Brain microvascular endothelial cell (primary cell): ENCODE measurements at regions not wholly inside any gene's neighbourhood (a gene's known extent, or its start where the extent isn't known, plus 50 kb on each side); places are given as distances from the start of the nearest gene placed in this dataset.
"Not testable (repeated sequence)": the region's sequence is repeated elsewhere in the genome, so short reads cannot be mapped to it uniquely, and the experiment has no call there.

Experiments used
- DNase-seq: peaks from one replicate; pipeline ENCODE4 v3.0.0-alpha.2; 2020
- H3K27ac ChIP-seq: fragments of 250-450 bp; sonication (Bioruptor Pico); 2 replicates; pipeline ENCODE4 v1.5.1; 2020; ENCODE audit warnings: mild to moderate bottlenecking, moderate library complexity
- H3K27me3 ChIP-seq: fragments of 250-450 bp; sonication (Bioruptor Pico); replicated peaks from 2 replicates; pipeline ENCODE4 v1.5.1; 2020; ENCODE audit warnings: mild to moderate bottlenecking
- H3K36me3 ChIP-seq: fragments of 250-450 bp; sonication (Bioruptor Pico); replicated peaks from 2 replicates; pipeline ENCODE4 v1.5.1; 2020; ENCODE audit warnings: mild to moderate bottlenecking
- H3K4me3 ChIP-seq: 2 replicates; pipeline ENCODE4 v1.5.1; 2011; ENCODE audit warnings: low read depth, mild to moderate bottlenecking, control low read depth, low read length, moderate library complexity
- in situ Hi-C: cut with HindIII; loops from 2 replicates; pipeline ENCODE4 v1.10.0; 2017; ENCODE audit warnings: low sequenced_read_pairs, low pct_ligation_motif_present
- TF ChIP-seq, protein P1 (sequence below): IDR thresholded peaks from 2 replicates; pipeline ENCODE4 v1.5.1; 2011; ENCODE audit warnings: low read depth, mild to moderate bottlenecking, moderate library complexity, low read length, control low read depth, inconsistent platforms; ENCODE audit errors: missing control alignments

DNA sequence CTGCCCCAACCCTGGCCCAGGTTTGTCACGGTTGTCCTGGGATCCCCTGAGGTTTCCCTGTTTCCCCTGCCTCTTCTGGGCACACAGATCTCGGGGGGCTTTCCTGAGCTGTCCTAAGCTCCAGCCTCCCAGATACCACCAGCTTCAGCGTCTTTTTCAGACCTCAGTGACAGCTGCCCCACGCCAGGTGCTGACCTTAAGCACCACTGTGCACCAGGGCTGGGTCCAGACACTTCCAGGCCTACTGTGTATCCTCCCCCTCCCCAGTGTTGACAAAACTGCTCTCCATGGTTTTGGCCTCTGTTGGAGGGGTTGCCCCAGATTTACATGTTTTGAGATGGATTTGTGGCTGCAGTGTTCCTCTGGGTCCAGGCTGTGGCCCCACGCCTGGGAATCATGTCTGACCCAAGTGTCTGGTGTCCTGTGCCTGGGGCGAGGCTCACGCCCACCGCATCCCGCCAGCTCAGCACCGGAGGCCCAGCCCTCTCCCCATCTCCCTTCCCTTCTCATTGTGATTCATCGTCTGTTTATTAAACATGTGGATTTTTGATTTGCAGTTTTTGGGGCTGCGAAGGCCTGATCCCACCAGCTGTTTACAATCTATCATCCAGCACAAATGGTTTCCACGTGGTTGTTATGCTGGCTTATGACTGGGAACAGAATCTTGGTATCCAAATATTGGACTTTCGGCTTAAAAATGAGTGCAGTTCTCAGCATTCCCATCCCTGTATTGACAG lies 82.1 kb downstream of the METRNL start:
- in situ Hi-C loops = no loop called here
- no peak for DNase-seq
- H3K4me3 ChIP-seq = no peak overlapping the region
- H3K27me3 ChIP-seq = peaks cover 3% of the 10 kb centered on the region
- TF ChIP-seq, protein P1, sequence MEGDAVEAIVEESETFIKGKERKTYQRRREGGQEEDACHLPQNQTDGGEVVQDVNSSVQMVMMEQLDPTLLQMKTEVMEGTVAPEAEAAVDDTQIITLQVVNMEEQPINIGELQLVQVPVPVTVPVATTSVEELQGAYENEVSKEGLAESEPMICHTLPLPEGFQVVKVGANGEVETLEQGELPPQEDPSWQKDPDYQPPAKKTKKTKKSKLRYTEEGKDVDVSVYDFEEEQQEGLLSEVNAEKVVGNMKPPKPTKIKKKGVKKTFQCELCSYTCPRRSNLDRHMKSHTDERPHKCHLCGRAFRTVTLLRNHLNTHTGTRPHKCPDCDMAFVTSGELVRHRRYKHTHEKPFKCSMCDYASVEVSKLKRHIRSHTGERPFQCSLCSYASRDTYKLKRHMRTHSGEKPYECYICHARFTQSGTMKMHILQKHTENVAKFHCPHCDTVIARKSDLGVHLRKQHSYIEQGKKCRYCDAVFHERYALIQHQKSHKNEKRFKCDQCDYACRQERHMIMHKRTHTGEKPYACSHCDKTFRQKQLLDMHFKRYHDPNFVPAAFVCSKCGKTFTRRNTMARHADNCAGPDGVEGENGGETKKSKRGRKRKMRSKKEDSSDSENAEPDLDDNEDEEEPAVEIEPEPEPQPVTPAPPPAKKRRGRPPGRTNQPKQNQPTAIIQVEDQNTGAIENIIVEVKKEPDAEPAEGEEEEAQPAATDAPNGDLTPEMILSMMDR = no peak
- no peak overlapping the region for H3K27ac ChIP-seq
- H3K36me3 ChIP-seq = no peaks in the 10 kb centered on the region

DNA sequence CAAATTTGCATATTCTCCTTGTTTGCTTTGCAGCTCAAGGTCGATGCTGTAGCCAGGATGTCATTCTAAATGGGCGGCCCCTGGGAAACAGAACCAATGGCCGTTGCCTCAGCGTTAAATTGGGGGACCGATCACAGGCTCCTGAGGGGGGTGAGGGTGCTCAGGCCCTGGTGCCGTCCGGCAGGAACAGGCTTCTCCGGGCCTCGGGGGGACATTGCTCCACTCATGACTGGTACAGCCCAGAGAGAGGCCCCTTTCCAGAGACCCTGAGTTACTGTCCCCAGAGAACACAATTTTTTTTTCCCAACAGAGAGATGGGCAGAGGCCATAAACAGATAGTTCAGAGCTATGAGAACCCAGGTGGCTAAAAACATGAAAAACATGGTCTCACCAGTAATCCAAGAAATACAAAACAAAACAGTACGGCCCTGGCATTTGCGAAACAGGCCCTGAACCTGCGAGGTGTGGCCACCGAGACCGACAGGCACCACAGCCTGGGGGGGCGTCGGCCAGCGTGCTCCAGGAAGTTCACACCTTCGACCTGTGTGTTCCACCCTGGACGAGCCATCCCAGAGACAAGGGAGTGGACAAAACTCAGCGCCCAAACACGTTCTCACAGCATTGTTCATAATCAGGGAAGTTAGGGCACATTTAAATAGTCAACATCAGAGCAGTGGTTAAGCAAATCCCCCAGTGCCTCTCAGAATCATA lies 82.8 kb downstream of the METRNL start:
- Histone ChIP-seq H3K27ac (no peak overlapping the region), H3K27me3 (peaks cover 3% of the 10 kb centered on the region), H3K36me3 (no peaks in the 10 kb centered on the region), H3K4me3 (no peak overlapping the region)
- TF ChIP-seq, protein P1 = no peak
- in situ Hi-C loops = no loop called here
- no peak for DNase-seq

DNA sequence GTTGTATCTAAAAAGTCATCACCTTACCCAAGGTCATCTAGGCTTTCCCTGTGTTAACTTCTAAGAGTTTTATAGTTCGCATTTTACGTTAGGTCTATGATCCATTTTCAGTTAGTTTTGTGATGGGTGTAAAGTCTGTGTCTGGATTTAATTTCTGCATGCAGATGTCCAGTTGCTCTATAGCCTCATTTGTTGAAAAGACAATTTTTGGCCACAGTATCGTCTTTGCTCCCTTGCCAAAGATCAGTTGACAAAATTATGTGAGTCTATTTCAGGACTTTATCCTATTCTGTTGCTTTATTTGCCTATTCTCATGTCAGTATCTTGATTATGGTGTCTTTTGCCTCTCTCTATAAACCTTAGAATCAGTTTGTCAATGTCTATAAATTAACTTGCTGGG lies 85.1 kb downstream of the METRNL start:
- no peak for DNase-seq
- no peak overlapping the region for H3K27ac ChIP-seq
- H3K27me3 ChIP-seq = peaks cover 3% of the 10 kb centered on the region
- in situ Hi-C loops = no loop called here
- H3K4me3 ChIP-seq = no peak overlapping the region
- H3K36me3 ChIP-seq = no peaks in the 10 kb centered on the region
- TF ChIP-seq, protein P1 = no peak

DNA sequence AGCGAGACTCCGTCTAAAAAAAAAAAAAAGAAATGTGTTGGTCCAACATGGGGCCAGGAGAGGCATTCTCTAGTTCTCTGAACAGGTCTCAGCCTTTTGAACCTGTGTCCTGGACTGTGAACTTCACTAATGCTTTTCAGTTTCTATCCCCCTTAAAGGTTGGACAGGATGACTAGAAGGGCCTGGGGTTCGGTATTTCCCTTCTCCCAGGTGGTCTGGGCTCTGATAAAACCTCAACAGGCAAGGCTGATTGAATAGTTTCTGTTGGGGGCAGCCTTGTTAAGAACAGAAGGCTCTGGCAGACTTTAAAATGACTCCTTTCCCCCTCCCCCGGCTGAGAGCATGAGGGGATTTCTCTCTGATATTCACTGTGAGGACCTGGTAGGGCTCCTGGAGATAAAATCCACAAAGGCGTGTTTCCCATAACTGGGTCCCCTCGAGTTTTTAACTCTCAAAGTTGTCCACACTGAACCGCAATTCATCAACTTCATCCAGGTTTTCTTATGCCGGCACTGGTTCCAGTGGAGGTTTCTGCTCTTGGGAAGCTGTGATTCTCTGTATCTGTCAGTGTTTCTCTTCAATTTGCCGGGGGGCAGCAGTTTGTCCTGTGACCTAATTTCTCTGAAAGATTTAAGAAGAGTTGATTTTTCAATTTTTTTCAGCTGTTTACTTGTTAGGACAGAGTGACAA lies 91.3 kb downstream of the METRNL start:
- Histone ChIP-seq H3K36me3 (no peaks in the 10 kb centered on the region), H3K27me3 (no peaks in the 10 kb centered on the region), H3K27ac (no peak overlapping the region), H3K4me3 (no peak overlapping the region)
- in situ Hi-C loops = no loop called here
- TF ChIP-seq, protein P1 = no peak
- DNase-seq = no peak

DNA sequence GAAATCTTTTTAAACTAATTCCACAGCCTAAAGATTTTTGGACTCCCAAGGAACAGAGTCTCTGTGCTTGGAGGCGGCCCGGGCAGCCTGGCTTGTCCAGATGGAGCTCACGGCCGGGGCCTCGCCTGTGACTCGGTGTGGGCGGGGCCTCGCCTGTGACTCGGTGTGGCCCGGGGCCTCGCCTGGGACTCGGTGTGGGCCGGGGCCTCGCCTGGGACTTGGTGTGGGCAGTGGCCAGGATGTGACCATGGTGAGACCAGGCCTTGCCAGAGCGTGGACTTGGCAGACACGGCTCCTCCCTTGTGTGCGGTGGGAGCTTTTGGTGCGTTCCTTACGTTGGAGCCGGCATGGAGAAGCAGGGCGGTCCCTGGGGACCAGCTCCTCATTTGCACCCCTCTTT lies 92.3 kb downstream of the METRNL start:
- Histone ChIP-seq H3K27me3 (no peaks in the 10 kb centered on the region), H3K27ac (no peak overlapping the region), H3K4me3 (no peak overlapping the region), H3K36me3 (no peaks in the 10 kb centered on the region)
- in situ Hi-C loops = no loop called here
- TF ChIP-seq, protein P1 = no peak
- DNase-seq = no peak

DNA sequence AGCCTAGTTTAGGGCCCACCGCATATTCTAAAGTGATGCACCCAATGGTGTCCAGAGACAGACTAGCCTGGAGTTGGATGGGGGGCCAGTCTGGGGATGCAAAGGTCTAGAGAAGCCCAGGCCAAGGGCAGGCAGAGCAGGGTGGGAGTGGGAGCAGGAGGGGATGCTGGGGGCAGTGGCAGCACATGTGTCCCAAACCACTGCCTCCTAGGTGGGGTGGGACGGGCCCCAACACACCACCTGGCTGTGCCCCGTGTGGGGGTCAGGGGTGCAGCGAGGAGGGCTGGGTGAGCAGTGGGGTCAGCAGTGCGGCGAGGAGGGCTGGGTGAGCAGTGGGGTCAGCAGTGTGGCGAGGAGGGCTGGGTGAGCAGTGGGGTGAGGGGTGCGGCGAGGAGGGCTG lies 92.7 kb downstream of the METRNL start:
- in situ Hi-C loops, H3K27ac ChIP-seq, H3K27me3 ChIP-seq, H3K36me3 ChIP-seq, H3K4me3 ChIP-seq, DNase-seq: not testable (repeated sequence)

DNA sequence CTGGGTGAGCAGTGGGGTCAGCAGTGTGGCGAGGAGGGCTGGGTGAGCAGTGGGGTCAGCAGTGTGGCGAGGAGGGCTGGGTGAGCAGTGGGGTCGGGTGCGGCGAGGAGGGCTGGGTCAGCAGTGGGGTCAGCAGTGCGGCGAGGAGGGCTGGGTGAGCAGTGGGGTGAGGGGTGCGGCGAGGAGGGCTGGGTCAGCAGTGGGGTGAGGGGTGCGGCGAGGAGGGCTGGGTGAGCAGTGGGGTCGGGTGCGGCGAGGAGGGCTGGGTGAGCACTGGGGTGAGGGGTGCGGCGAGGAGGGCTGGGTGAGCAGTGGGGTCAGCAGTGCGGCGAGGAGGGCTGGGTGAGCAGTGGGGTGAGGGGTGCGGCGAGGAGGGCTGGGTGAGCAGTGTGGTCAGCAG lies 93.2 kb downstream of the METRNL start:
- H3K36me3 ChIP-seq, in situ Hi-C loops, H3K27ac ChIP-seq, DNase-seq, H3K27me3 ChIP-seq, H3K4me3 ChIP-seq: not testable (repeated sequence)

DNA sequence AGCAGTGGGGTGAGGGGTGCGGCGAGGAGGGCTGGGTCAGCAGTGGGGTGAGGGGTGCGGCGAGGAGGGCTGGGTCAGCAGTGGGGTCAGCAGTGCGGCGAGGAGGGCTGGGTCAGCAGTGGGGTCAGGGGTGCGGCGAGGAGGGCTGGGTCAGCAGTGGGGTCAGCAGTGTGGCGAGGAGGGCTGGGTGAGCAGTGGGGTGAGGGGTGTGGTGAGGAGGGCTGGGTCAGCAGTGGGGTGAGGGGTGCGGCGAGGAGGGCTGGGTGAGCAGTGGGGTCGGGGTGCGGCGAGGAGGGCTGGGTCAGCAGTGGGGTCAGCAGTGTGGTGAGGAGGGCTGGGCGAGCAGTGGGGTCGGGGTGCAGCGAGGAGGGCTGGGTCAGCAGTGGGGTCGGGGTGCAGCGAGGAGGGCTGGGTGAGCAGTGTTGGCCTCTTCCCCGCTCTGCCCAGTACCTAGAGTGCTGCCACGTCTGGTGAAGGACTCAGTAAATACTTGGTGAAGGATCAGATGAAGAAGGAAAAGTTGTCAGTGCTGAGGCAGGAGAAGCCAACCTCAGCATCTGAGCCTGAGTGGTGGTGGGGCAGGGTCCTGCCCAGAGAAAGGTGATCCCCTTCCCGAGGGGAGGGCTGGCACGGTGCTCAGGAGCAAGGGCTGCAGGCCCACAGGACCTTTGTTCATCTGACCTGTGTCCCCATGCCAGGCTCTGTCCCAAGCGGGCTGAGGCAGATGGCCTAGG lies 93.9 kb downstream of the METRNL start:
- H3K27ac ChIP-seq, H3K27me3 ChIP-seq, H3K36me3 ChIP-seq, DNase-seq, H3K4me3 ChIP-seq, in situ Hi-C loops: not testable (repeated sequence)
